Body of pancreas (tissue), 4 donors: ENCODE measurements at regions not wholly inside any gene's neighbourhood (a gene's known extent, or its start where the extent isn't known, plus 50 kb on each side); places are given as distances from the start of the nearest gene placed in this dataset.

Experiments
- CTCF ChIP-seq, 7 experiments: fragments of 450-650 bp in 4 of 7; fragments of 200-600 bp in 3 of 7; sonication (generic) in 3 of 7; IDR thresholded peaks; one replicate each; pipeline ENCODE4 v1.5.1; 2016 to 2019; ENCODE audit warnings: antibody characterized with exemption in 7 of 7
- POLR2A ChIP-seq, 3 donors: fragments of 450-650 bp; IDR thresholded peaks; one replicate each; pipeline ENCODE4 v1.6.1; 2016; ENCODE audit warnings: antibody characterized with exemption in 3 of 3, mild to moderate bottlenecking in 2 of 3

GRCh38 chr1:80075351-80075750, 1068.8 kb upstream of the ADGRL4 start:
- TF ChIP-seq CTCF (IDR thresholded peaks at IDR 0.05) (no peak), POLR2A (IDR thresholded peaks at IDR 0.05) (no peak)
